AG09319 (cell line): ENCODE measurements at regions not wholly inside any gene's neighbourhood (a gene's known extent, or its start where the extent isn't known, plus 50 kb on each side); places are given as distances from the start of the nearest gene placed in this dataset.

Source experiments
- DNase-seq: peaks from one replicate; pipeline ENCODE4 v3.0.0-alpha.2; 2010; ENCODE audit warnings: low read depth; ENCODE audit errors: extremely low read depth
- CTCF ChIP-seq: IDR thresholded peaks from 2 replicates; pipeline ENCODE4 v1.5.1; 2011; ENCODE audit warnings: low read depth, mild to moderate bottlenecking, inconsistent platforms, low read length, moderate library complexity

DNA sequence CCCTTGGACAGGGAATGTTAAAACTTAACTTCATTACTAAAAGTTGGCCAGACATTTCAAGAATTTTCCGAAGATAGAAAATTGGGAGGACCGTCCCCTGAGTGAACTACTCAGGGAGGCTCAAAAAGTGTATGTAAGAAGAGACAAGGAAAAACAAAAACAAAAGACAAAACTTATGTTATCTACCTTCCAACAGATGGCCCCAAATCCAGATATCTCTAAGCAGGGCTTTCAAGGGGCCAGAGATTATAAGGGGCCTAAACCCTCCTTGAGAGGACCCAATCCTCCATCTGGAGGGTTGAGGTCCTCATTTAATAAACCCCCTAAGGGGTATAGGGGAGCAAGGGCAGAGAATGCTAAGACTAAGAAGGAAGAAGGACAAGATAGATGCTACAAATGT lies 203.6 kb downstream of the SH2D4B start:
- no peak for DNase-seq
- no peak for TF ChIP-seq CTCF

DNA sequence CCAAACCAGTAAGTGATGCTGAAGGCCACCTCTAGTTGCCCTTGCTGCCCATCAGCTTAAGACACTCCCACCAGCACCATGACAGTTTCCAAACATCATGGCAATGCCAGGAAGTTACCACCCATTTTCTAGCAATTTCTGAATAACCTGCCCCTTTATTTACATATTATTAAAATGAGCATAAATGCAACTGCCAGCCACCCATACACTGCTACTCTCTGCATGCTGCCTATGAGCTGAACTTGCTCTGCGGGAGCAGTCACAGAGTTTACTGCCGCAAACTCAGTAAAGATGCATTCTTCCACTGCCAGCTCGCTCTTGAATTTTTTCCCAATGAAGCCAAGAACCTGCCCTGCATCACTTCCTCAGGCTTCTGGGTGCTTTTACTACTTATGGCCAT lies 212.6 kb downstream of the SH2D4B start:
- no peak for TF ChIP-seq CTCF
- DNase-seq, result no peak

- no peak for TF ChIP-seq CTCF
- DNase-seq, result no peak
Measured at GRCh38 chr10:80751940-80752339, 214.2 kb downstream of the SH2D4B start.

DNA sequence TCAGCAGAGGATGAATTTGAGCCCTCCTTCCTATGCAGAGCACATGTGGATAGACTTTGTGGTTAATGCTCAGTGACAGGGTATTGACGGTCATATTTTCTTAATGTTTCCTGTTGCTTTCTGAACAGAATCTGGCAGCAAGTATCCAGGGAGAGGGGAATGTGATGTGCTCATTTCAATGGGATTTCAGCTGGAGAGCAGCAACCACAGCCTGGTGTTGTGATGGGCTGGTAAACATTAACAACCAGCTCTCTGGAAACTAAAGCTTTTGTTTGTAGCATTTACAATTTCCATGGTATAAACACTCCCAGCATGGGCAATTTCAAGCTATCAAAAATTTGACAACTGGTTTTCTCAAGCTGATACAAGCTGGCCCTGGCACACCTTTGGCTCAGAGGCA lies 215.9 kb downstream of the SH2D4B start:
- DNase-seq, result no peak
- TF ChIP-seq CTCF, result no peak

- no peak for DNase-seq
- TF ChIP-seq CTCF, result no peak
Measured at GRCh38 chr10:80755893-80756292, 218.2 kb downstream of the SH2D4B start.

- TF ChIP-seq CTCF, result no peak
- DNase-seq, result no peak
Measured at GRCh38 chr10:80759693-80760092, 222.0 kb downstream of the SH2D4B start.

GRCh38 chr10:80760914-80761371 lies 223.2 kb downstream of the SH2D4B start:
- no peak for DNase-seq
- no peak for TF ChIP-seq CTCF
